ENCODE measurements at regions not wholly inside any gene's neighbourhood (a gene's known extent, or its start where the extent isn't known, plus 50 kb on each side); places are given as distances from the start of the nearest gene placed in this dataset.
A peak's percentile ranks its signal among the peaks of the same experiment; 100 is the strongest.

DNA sequence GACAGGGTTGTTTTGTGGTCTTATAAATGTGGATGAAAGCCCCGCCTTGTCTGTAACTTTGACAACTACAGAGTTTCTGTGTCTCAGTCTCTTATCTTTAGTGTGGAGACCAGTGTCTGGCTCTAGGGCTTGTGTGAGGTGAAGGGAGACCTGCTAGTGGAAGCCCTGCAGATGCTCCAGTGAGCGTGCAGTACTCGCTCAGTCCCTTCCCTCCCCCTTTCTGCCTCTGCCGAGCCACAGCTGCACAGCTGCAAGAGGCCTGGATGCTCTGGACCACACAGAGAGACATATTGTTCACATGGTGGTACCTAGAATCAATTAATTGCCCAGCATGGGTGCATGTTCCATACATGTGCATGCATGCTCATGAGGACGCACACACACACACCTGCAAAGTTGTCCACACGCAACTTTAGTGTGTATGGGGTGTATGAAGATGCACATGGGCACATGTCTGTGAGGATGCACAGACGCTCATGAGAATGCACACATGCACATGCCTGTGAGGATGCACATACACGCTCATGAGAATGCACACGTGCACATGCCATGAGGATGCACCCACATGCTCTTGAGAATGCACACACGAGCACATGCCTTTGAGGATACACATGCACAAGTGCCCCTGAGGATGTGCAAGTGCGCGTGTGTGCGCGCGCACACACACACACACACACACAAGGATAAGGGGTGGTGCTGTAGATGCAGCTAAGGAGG is 282.1 kb upstream of the HS6ST1 start:
- no peak for FAIRE-seq
- Histone ChIP-seq H3K79me2 (ENCODE audit: control insufficient read depth, insufficient read depth, low read length) (no peaks in the 10 kb centered on the region), H3K4me2 (ENCODE audit: insufficient read depth, low read length) (no peak overlapping the region), H3K9me3 (replicated peaks; ENCODE audit: control insufficient read depth, insufficient read depth, low read length) (no peaks in the 10 kb centered on the region), H3K36me3 (ENCODE audit: control insufficient read depth in 2 of 2, extremely low read depth in 1 of 2, insufficient read depth in 2 of 2, low read length in 2 of 2) (no peaks in the 10 kb centered on the region), H3K4me1 (ENCODE audit: control insufficient read depth, extremely low read depth, insufficient read depth, low read length) (no peaks in the 10 kb centered on the region), H3K4me3 (replicated peaks in 1 of 3; ENCODE audit: insufficient read depth in 1 of 3, low read depth in 1 of 3, low read length in 3 of 3) (no peak overlapping the region), H3K27ac (ENCODE audit: insufficient read depth, low read depth, low read length) (no peak overlapping the region), H4K20me1 (replicated peaks; ENCODE audit: control insufficient read depth, extremely low read depth, insufficient read depth, low read length) (no peaks in the 10 kb centered on the region), H2AFZ (ENCODE audit: low read depth, low read length) (no peak overlapping the region), H3K9ac (replicated peaks; ENCODE audit: extremely low read depth, insufficient read depth, low read length) (no peak overlapping the region), H3K27me3 (ENCODE audit: control insufficient read depth in 2 of 2, insufficient read depth in 2 of 2, low read length in 2 of 2) (no peaks in the 10 kb centered on the region), H3K9me1 (replicated peaks; ENCODE audit: control insufficient read depth, extremely low read depth, insufficient read depth, low read length) (no peaks in the 10 kb centered on the region)
- intact Hi-C loops (cut with micrococcal nuclease) = no loop called here
- TF ChIP-seq, protein P1, sequence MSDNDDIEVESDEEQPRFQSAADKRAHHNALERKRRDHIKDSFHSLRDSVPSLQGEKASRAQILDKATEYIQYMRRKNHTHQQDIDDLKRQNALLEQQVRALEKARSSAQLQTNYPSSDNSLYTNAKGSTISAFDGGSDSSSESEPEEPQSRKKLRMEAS (IDR thresholded peaks at IDR 0.05; ENCODE audit: insufficient read depth, insufficient read length) = peak; percentile 40
- no peak for TF ChIP-seq FOS (IDR thresholded peaks at IDR 0.05; ENCODE audit: borderline replicate concordance, insufficient read depth, low read length)
- TF ChIP-seq EZH2 (IDR thresholded peaks at IDR 0.05; ENCODE audit: borderline replicate concordance, low read depth, low read length, severe bottlenecking) = no peak
- no peak for DNase-seq (ENCODE audit: low read depth, low spot score)
- ChIA-PET POLR2A (no interaction called here), CTCF (no interaction called here)
- no TSS peak for BruUV-seq (replicated peaks)
- dilution Hi-C loops (cut with MboI; ENCODE audit: extremely low pct_ligation_motif_present, low sequenced_read_pairs) = no loop called here

DNA sequence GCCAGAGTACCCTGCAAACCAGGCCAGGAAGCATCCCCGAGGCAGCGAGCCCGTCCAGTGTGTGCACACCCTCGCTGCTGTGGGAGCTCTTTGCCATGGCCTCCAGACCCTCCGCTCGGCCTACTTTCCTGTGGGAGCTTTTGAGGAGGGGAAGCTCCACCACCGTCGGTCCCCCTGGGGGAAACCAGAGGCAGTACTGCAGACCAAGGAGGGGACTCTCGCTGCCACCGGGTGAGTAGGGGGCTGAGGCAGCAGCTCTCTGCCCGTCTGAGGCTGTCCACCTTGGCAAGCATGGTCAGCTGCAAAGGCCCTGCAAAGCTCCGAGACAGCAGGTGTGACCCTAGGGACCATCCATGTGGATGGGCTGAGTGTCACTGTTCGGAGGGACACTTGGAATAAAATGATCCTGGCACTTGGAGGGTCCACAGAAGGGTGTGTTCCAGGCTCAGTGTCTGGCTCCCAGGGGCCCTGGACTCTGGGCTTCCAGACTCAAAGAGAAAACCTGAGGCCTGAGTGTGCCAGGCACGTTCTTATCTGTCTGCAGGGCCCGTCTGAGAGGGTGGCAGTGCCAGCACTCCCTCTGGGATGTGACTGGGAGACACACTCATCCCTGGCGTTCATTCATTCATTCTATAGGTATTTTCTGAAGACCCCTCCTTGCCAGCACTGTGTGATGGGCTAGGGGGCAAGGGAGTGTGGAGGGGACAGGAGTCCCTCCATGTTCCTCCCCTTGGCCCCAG is 282.8 kb upstream of the HS6ST1 start:
- Histone ChIP-seq H3K9me1 (replicated peaks; ENCODE audit: control insufficient read depth, extremely low read depth, insufficient read depth, low read length) (no peaks in the 10 kb centered on the region), H4K20me1 (replicated peaks; ENCODE audit: control insufficient read depth, extremely low read depth, insufficient read depth, low read length) (no peaks in the 10 kb centered on the region), H3K9me3 (replicated peaks; ENCODE audit: control insufficient read depth, insufficient read depth, low read length) (no peaks in the 10 kb centered on the region), H3K79me2 (ENCODE audit: control insufficient read depth, insufficient read depth, low read length) (no peaks in the 10 kb centered on the region), H3K36me3 (ENCODE audit: control insufficient read depth in 2 of 2, extremely low read depth in 1 of 2, insufficient read depth in 2 of 2, low read length in 2 of 2) (no peaks in the 10 kb centered on the region), H3K4me3 (replicated peaks in 1 of 3; ENCODE audit: insufficient read depth in 1 of 3, low read depth in 1 of 3, low read length in 3 of 3) (no peak overlapping the region), H3K4me2 (ENCODE audit: insufficient read depth, low read length) (no peak overlapping the region), H3K27ac (ENCODE audit: insufficient read depth, low read depth, low read length) (no peak overlapping the region), H3K9ac (replicated peaks; ENCODE audit: extremely low read depth, insufficient read depth, low read length) (no peak overlapping the region), H3K27me3 (ENCODE audit: control insufficient read depth in 2 of 2, insufficient read depth in 2 of 2, low read length in 2 of 2) (no peaks in the 10 kb centered on the region), H3K4me1 (ENCODE audit: control insufficient read depth, extremely low read depth, insufficient read depth, low read length) (no peaks in the 10 kb centered on the region), H2AFZ (ENCODE audit: low read depth, low read length) (no peak overlapping the region)
- TF ChIP-seq POLR2AphosphoS5 (IDR thresholded peaks at IDR 0.05; ENCODE audit: insufficient read depth, low read depth, low read length) (no peak), JUN (IDR thresholded peaks at IDR 0.05; ENCODE audit: borderline replicate concordance, insufficient read depth, insufficient read length, low read depth) (no peak), MYC (IDR thresholded peaks at IDR 0.05; ENCODE audit: low read depth, low read length) (no peak), POLR2A (IDR thresholded peaks at IDR 0.05; ENCODE audit: low read depth, low read length) (no peak), GATA2 (IDR thresholded peaks at IDR 0.05; ENCODE audit: insufficient read depth, insufficient read length, low read depth, low read length) (no peak), EZH2 (IDR thresholded peaks at IDR 0.05; ENCODE audit: borderline replicate concordance, low read depth, low read length, severe bottlenecking) (no peak), FOS (IDR thresholded peaks at IDR 0.05; ENCODE audit: borderline replicate concordance, insufficient read depth, low read length) (no peak)
- TF ChIP-seq, protein P2, sequence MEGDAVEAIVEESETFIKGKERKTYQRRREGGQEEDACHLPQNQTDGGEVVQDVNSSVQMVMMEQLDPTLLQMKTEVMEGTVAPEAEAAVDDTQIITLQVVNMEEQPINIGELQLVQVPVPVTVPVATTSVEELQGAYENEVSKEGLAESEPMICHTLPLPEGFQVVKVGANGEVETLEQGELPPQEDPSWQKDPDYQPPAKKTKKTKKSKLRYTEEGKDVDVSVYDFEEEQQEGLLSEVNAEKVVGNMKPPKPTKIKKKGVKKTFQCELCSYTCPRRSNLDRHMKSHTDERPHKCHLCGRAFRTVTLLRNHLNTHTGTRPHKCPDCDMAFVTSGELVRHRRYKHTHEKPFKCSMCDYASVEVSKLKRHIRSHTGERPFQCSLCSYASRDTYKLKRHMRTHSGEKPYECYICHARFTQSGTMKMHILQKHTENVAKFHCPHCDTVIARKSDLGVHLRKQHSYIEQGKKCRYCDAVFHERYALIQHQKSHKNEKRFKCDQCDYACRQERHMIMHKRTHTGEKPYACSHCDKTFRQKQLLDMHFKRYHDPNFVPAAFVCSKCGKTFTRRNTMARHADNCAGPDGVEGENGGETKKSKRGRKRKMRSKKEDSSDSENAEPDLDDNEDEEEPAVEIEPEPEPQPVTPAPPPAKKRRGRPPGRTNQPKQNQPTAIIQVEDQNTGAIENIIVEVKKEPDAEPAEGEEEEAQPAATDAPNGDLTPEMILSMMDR (IDR thresholded peaks at IDR 0.05; ENCODE audit: extremely low read depth in 1 of 2, insufficient read depth in 1 of 2, low read depth in 1 of 2, low read length in 2 of 2) = no peak
- TF ChIP-seq, protein P1 (IDR thresholded peaks at IDR 0.05; ENCODE audit: insufficient read depth, insufficient read length) = no peak
- BruUV-seq (replicated peaks) = no TSS peak
- no peak for DNase-seq (ENCODE audit: low read depth, low spot score)
- intact Hi-C loops (cut with micrococcal nuclease) = no loop called here
- FAIRE-seq = no peak
- ChIA-PET CTCF (no interaction called here), POLR2A (no interaction called here)
- dilution Hi-C loops (cut with MboI; ENCODE audit: extremely low pct_ligation_motif_present, low sequenced_read_pairs) = no loop called here
